ENCODE measurements at regions not wholly inside any gene's neighbourhood (a gene's known extent, or its start where the extent isn't known, plus 50 kb on each side); places are given as distances from the start of the nearest gene placed in this dataset.

- Mint-ChIP-seq H3K27ac (no peak overlapping the region), H3K9me3 (peaks cover 6% of the 10 kb centered on the region), H3K36me3 (ENCODE audit: low read depth) (no peaks in the 10 kb centered on the region), H3K27me3 (no peaks in the 10 kb centered on the region), H3K4me3 (no peak overlapping the region), H3K4me1 (ENCODE audit: low read depth) (no peaks in the 10 kb centered on the region)
- no peak for DNase-seq
These were observed 213.5 kb upstream of the TARS1 start for GRCh38 chr5:33227247-33227646.

GRCh38 chr5:33227746-33228145, 213.0 kb upstream of the TARS1 start:
- Mint-ChIP-seq H3K27ac (no peak overlapping the region), H3K4me3 (no peak overlapping the region), H3K9me3 (peaks cover 6% of the 10 kb centered on the region), H3K36me3 (ENCODE audit: low read depth) (no peaks in the 10 kb centered on the region), H3K27me3 (no peaks in the 10 kb centered on the region), H3K4me1 (ENCODE audit: low read depth) (no peaks in the 10 kb centered on the region)
- no peak for DNase-seq

GRCh38 chr5:33228149-33228548, 212.6 kb upstream of the TARS1 start:
- Mint-ChIP-seq H3K9me3 (peaks cover 6% of the 10 kb centered on the region), H3K27me3 (no peaks in the 10 kb centered on the region), H3K36me3 (ENCODE audit: low read depth) (no peaks in the 10 kb centered on the region), H3K27ac (no peak overlapping the region), H3K4me1 (ENCODE audit: low read depth) (no peaks in the 10 kb centered on the region), H3K4me3 (no peak overlapping the region)
- no peak for DNase-seq

- Mint-ChIP-seq H3K9me3 (peaks cover 6% of the 10 kb centered on the region), H3K27me3 (no peaks in the 10 kb centered on the region), H3K36me3 (ENCODE audit: low read depth) (no peaks in the 10 kb centered on the region), H3K27ac (no peak overlapping the region), H3K4me1 (ENCODE audit: low read depth) (no peaks in the 10 kb centered on the region), H3K4me3 (no peak overlapping the region)
- no peak for DNase-seq
These were observed 211.5 kb upstream of the TARS1 start for GRCh38 chr5:33229216-33229615.

- DNase-seq = no peak
- Mint-ChIP-seq H3K9me3 (peaks cover 6% of the 10 kb centered on the region), H3K4me3 (no peak overlapping the region), H3K4me1 (ENCODE audit: low read depth) (peaks cover 5% of the 10 kb centered on the region), H3K27ac (no peak overlapping the region), H3K36me3 (ENCODE audit: low read depth) (no peaks in the 10 kb centered on the region), H3K27me3 (no peaks in the 10 kb centered on the region)
These were observed 210.2 kb upstream of the TARS1 start for GRCh38 chr5:33230467-33231078.

GRCh38 chr5:33231214-33231710, 209.5 kb upstream of the TARS1 start:
- DNase-seq = no peak
- no peak overlapping the region for H3K27ac Mint-ChIP-seq
- peaks cover 12% of the 10 kb centered on the region for H3K4me1 Mint-ChIP-seq (ENCODE audit: low read depth)
- H3K27me3 Mint-ChIP-seq = no peaks in the 10 kb centered on the region
- peaks cover under 1% of the 10 kb centered on the region for H3K9me3 Mint-ChIP-seq
- H3K4me3 Mint-ChIP-seq = no peak overlapping the region
- H3K36me3 Mint-ChIP-seq (ENCODE audit: low read depth) = no peaks in the 10 kb centered on the region

- Mint-ChIP-seq H3K27ac (no peak overlapping the region), H3K9me3 (no peaks in the 10 kb centered on the region), H3K4me1 (ENCODE audit: low read depth) (peaks cover 14% of the 10 kb centered on the region), H3K27me3 (no peaks in the 10 kb centered on the region), H3K4me3 (no peak overlapping the region), H3K36me3 (ENCODE audit: low read depth) (no peaks in the 10 kb centered on the region)
- DNase-seq = no peak
These were observed 208.8 kb upstream of the TARS1 start for GRCh38 chr5:33231935-33232334.

- H3K4me3 Mint-ChIP-seq = no peak overlapping the region
- no peaks in the 10 kb centered on the region for H3K36me3 Mint-ChIP-seq (ENCODE audit: low read depth)
- H3K9me3 Mint-ChIP-seq = no peaks in the 10 kb centered on the region
- H3K4me1 Mint-ChIP-seq (ENCODE audit: low read depth) = peaks cover 14% of the 10 kb centered on the region
- H3K27me3 Mint-ChIP-seq = no peaks in the 10 kb centered on the region
- DNase-seq = no peak
- H3K27ac Mint-ChIP-seq = no peak overlapping the region
These were observed 207.8 kb upstream of the TARS1 start for GRCh38 chr5:33232731-33233505.

- Mint-ChIP-seq H3K36me3 (ENCODE audit: low read depth) (no peaks in the 10 kb centered on the region), H3K27me3 (no peaks in the 10 kb centered on the region), H3K9me3 (no peaks in the 10 kb centered on the region), H3K4me3 (no peak overlapping the region), H3K27ac (no peak overlapping the region), H3K4me1 (ENCODE audit: low read depth) (peaks cover 14% of the 10 kb centered on the region)
- DNase-seq = no peak
These were observed 205.5 kb upstream of the TARS1 start for GRCh38 chr5:33235304-33235703.

GRCh38 chr5:33235824-33236223, 204.9 kb upstream of the TARS1 start:
- DNase-seq = no peak
- no peak overlapping the region for H3K4me3 Mint-ChIP-seq
- H3K27ac Mint-ChIP-seq = no peak overlapping the region
- no peaks in the 10 kb centered on the region for H3K27me3 Mint-ChIP-seq
- peaks cover 14% of the 10 kb centered on the region for H3K4me1 Mint-ChIP-seq (ENCODE audit: low read depth)
- H3K9me3 Mint-ChIP-seq = no peaks in the 10 kb centered on the region
- H3K36me3 Mint-ChIP-seq (ENCODE audit: low read depth) = no peaks in the 10 kb centered on the region

- Mint-ChIP-seq H3K27ac (no peak overlapping the region), H3K4me3 (no peak overlapping the region), H3K27me3 (no peaks in the 10 kb centered on the region), H3K36me3 (ENCODE audit: low read depth) (no peaks in the 10 kb centered on the region), H3K4me1 (ENCODE audit: low read depth) (peaks cover 17% of the 10 kb centered on the region), H3K9me3 (no peaks in the 10 kb centered on the region)
- DNase-seq = no peak
These were observed 203.3 kb upstream of the TARS1 start for GRCh38 chr5:33237471-33237870.

GRCh38 chr5:33238826-33239695, 201.7 kb upstream of the TARS1 start:
- no peak for DNase-seq
- Mint-ChIP-seq H3K27ac (no peak overlapping the region), H3K27me3 (no peaks in the 10 kb centered on the region), H3K4me3 (no peak overlapping the region), H3K9me3 (no peaks in the 10 kb centered on the region), H3K4me1 (ENCODE audit: low read depth) (peaks cover 17% of the 10 kb centered on the region), H3K36me3 (ENCODE audit: low read depth) (no peaks in the 10 kb centered on the region)

- Mint-ChIP-seq H3K27me3 (no peaks in the 10 kb centered on the region), H3K9me3 (no peaks in the 10 kb centered on the region), H3K36me3 (ENCODE audit: low read depth) (no peaks in the 10 kb centered on the region), H3K4me1 (ENCODE audit: low read depth) (peaks cover 12% of the 10 kb centered on the region), H3K27ac (no peak overlapping the region), H3K4me3 (no peak overlapping the region)
- DNase-seq = no peak
These were observed 200.2 kb upstream of the TARS1 start for GRCh38 chr5:33240558-33240957.

- H3K36me3 Mint-ChIP-seq (ENCODE audit: low read depth) = no peaks in the 10 kb centered on the region
- no peak for DNase-seq
- H3K27me3 Mint-ChIP-seq = no peaks in the 10 kb centered on the region
- no peak overlapping the region for H3K27ac Mint-ChIP-seq
- no peak overlapping the region for H3K4me3 Mint-ChIP-seq
- H3K4me1 Mint-ChIP-seq (ENCODE audit: low read depth) = peaks cover 3% of the 10 kb centered on the region
- H3K9me3 Mint-ChIP-seq = no peaks in the 10 kb centered on the region
These were observed 199.0 kb upstream of the TARS1 start for GRCh38 chr5:33241802-33242201.

- Mint-ChIP-seq H3K27ac (no peak overlapping the region), H3K36me3 (ENCODE audit: low read depth) (no peaks in the 10 kb centered on the region), H3K27me3 (no peaks in the 10 kb centered on the region), H3K9me3 (no peaks in the 10 kb centered on the region), H3K4me1 (ENCODE audit: low read depth) (peaks cover 3% of the 10 kb centered on the region), H3K4me3 (no peak overlapping the region)
- no peak for DNase-seq
These were observed 198.5 kb upstream of the TARS1 start for GRCh38 chr5:33242277-33242676.

Measured in activated T-cell treated with anti-CD3 and anti-CD28 coated beads, Interleukin-2, amount 50 U/mL, for 24 hours (primary cell).